H1 (cell line): ENCODE measurements at regions not wholly inside any gene's neighbourhood (a gene's known extent, or its start where the extent isn't known, plus 50 kb on each side); places are given as distances from the start of the nearest gene placed in this dataset.

Source experiments
- ASH2L ChIP-seq: fragments of 200-600, 300-600 bp; sonication (generic); IDR thresholded peaks from one replicate; pipeline ENCODE4 v1.7.1; 2017; ENCODE audit warnings: low read length
- CTCF ChIP-seq, 3 experiments: IDR thresholded peaks; 1 replicate in 2 of 3; 2 replicates in 1 of 3; pipeline versions ENCODE4 v1.5.1 to v1.6.1; 2011; ENCODE audit warnings: low read length in 3 of 3, mild to moderate bottlenecking in 3 of 3, inconsistent platforms in 2 of 3, low read depth in 1 of 3, moderate library complexity in 1 of 3; ENCODE audit not compliant: insufficient read depth in 1 of 3; ENCODE audit errors: control extremely low read depth in 1 of 3
- JUN ChIP-seq: IDR thresholded peaks from 2 replicates; pipeline ENCODE4 v1.6.1; 2011; ENCODE audit warnings: low read depth, mild to moderate bottlenecking, improper control_type of control experiment, low read length
- JUND ChIP-seq: IDR thresholded peaks from 2 replicates; pipeline ENCODE4 v1.6.1; 2011; ENCODE audit warnings: mild to moderate bottlenecking, improper control_type of control experiment, low read length
- SUZ12 ChIP-seq: fragments of 200-600 bp; sonication (generic); IDR thresholded peaks from 2 replicates; pipeline ENCODE4 v1.6.1; 2012; ENCODE audit warnings: mild to moderate bottlenecking, inconsistent platforms, low read length, moderate library complexity, mixed read lengths

- TF ChIP-seq ASH2L (no peak), CTCF (IDR thresholded peaks at IDR 0.05; ENCODE audit: control extremely low read depth in 1 of 3, insufficient read depth in 1 of 3, low read depth in 1 of 3, low read length in 3 of 3) (no peak), JUN (no peak), SUZ12 (no peak), JUND (no peak)
These were observed 78.0 kb upstream of the CCDC80 start for GRCh38 chr3:112718967-112719366.
